Fibroblast of skin of right quadriceps (primary cell): ENCODE measurements at regions not wholly inside any gene's neighbourhood (a gene's known extent, or its start where the extent isn't known, plus 50 kb on each side); places are given as distances from the start of the nearest gene placed in this dataset.
"Not testable (repeated sequence)": the region's sequence is repeated elsewhere in the genome, so short reads cannot be mapped to it uniquely, and the experiment has no call there.

Experiments used
- DNase-seq: peaks from one replicate; pipeline ENCODE4 v3.0.0-alpha.2; 2013

GRCh38 chr3:137304313-137305056, 346.7 kb downstream of the IL20RB start:
- DNase-seq, result no peak

- no peak for DNase-seq
These were observed 366.3 kb downstream of the IL20RB start for GRCh38 chr3:137324114-137324513.

- no peak for DNase-seq
These were observed 367.4 kb downstream of the IL20RB start for GRCh38 chr3:137325170-137325569.

- DNase-seq, result no peak
These were observed 368.2 kb downstream of the IL20RB start for GRCh38 chr3:137325934-137326333.

- DNase-seq, result no peak
These were observed 371.8 kb downstream of the IL20RB start for GRCh38 chr3:137329594-137329993.

GRCh38 chr3:137330246-137330645, 372.5 kb downstream of the IL20RB start:
- DNase-seq, result no peak

GRCh38 chr3:137332297-137332696, 374.5 kb downstream of the IL20RB start:
- DNase-seq, result no peak

GRCh38 chr3:137335478-137335877, 377.7 kb downstream of the IL20RB start:
- DNase-seq, result no peak

- DNase-seq, result not testable (repeated sequence)
These were observed 380.6 kb downstream of the IL20RB start for GRCh38 chr3:137338400-137338799.

- DNase-seq, result no peak
These were observed 385.5 kb downstream of the IL20RB start for GRCh38 chr3:137343283-137343682.

GRCh38 chr3:137347132-137347531, 389.3 kb downstream of the IL20RB start:
- DNase-seq, result no peak

- DNase-seq, result no peak
These were observed 390.1 kb downstream of the IL20RB start for GRCh38 chr3:137347817-137348368.

GRCh38 chr3:137348936-137349335, 391.2 kb downstream of the IL20RB start:
- no peak for DNase-seq

GRCh38 chr3:137349557-137350348, 392.0 kb downstream of the IL20RB start:
- no peak for DNase-seq

- DNase-seq, result no peak
These were observed 402.9 kb downstream of the IL20RB start for GRCh38 chr3:137360531-137361201.

GRCh38 chr3:137382005-137382594, 382.0 kb upstream of the SOX14 start:
- no peak for DNase-seq

- DNase-seq, result no peak
These were observed 378.2 kb upstream of the SOX14 start for GRCh38 chr3:137385922-137386321.

- no peak for DNase-seq
These were observed 354.5 kb upstream of the SOX14 start for GRCh38 chr3:137409584-137409983.

- no peak for DNase-seq
These were observed 354.1 kb upstream of the SOX14 start for GRCh38 chr3:137410028-137410427.

- DNase-seq, result no peak
These were observed 343.7 kb upstream of the SOX14 start for GRCh38 chr3:137420198-137420995.

- no peak for DNase-seq
These were observed 325.6 kb upstream of the SOX14 start for GRCh38 chr3:137438561-137438960.

- no peak for DNase-seq
These were observed 303.2 kb upstream of the SOX14 start for GRCh38 chr3:137460944-137461343.
